ENCODE measurements at regions not wholly inside any gene's neighbourhood (a gene's known extent, or its start where the extent isn't known, plus 50 kb on each side); places are given as distances from the start of the nearest gene placed in this dataset.

GRCh38 chr4:43362875-43363636 is 470.5 kb downstream of the GRXCR1 start:
- intact Hi-C loops (cut with micrococcal nuclease) = no loop called here
- H3K27ac ChIP-seq (ENCODE audit: extremely low read depth, low read depth, low read length) = no peak overlapping the region

GRCh38 chr4:43369036-43369594 is 476.6 kb downstream of the GRXCR1 start:
- Histone ChIP-seq H3K9ac (ENCODE audit: insufficient read depth in 1 of 2, low read depth in 2 of 2, low read length in 2 of 2) (no peak overlapping the region), H3K79me2 (ENCODE audit: control insufficient read depth, insufficient read depth, low read length) (no peaks in the 10 kb centered on the region), H3K27me3 (ENCODE audit: control insufficient read depth in 2 of 2, insufficient read depth in 2 of 2, low read length in 2 of 2) (no peaks in the 10 kb centered on the region), H3K27ac (ENCODE audit: extremely low read depth, low read depth, low read length) (no peak overlapping the region), H3K4me2 (ENCODE audit: insufficient read depth, low read length) (no peak overlapping the region), H3K9me1 (ENCODE audit: control insufficient read depth, insufficient read depth, low read length) (no peaks in the 10 kb centered on the region), H3K4me1 (replicated peaks in 1 of 2; ENCODE audit: control insufficient read depth in 2 of 2, insufficient read depth in 2 of 2, low read length in 2 of 2) (no peaks in the 10 kb centered on the region), H4K20me1 (replicated peaks; ENCODE audit: control insufficient read depth, insufficient read depth, low read length) (no peaks in the 10 kb centered on the region), H2AFZ (ENCODE audit: low read depth, low read length) (no peak overlapping the region), H3K4me3 (no peak overlapping the region), H3K9me3 (replicated peaks; ENCODE audit: control insufficient read depth, insufficient read depth, low read depth, low read length) (no peaks in the 10 kb centered on the region), H3K36me3 (ENCODE audit: control insufficient read depth, insufficient read depth, low read length) (no peaks in the 10 kb centered on the region)
- DNase-seq (ENCODE audit: extremely low read depth in 1 of 4, low spot score in 3 of 4) = no peak
- ChIA-PET CTCF (ENCODE audit: low intra/inter-chr PET ratio) (no interaction called here), POLR2A (no interaction called here)
- no peak for ATAC-seq
- intact Hi-C loops (cut with micrococcal nuclease) (no loop called here), in situ Hi-C loops (cut with MboI) (no loop called here)
- FAIRE-seq = no peak
- 0% methylated on average over 4 of the region's 4 CpGs for WGBS (ENCODE audit: insufficient coverage, low coverage, missing lambda C conversion rate)
- BruUV-seq (replicated peaks) = no TSS peak
- TF ChIP-seq ZNF512 (tag; IDR thresholded peaks at IDR 0.05) (no peak), CREB3L1 (IDR thresholded peaks at IDR 0.05; ENCODE audit: borderline replicate concordance, low read depth) (no peak), ZFPM2 (CRISPR knock-in tag; IDR thresholded peaks at IDR 0.05) (no peak), HINFP (tag; conservative IDR thresholded peaks at IDR 0.05; ENCODE audit: low read depth) (no peak)

More at GRCh38 chr4:43362875-43363636, 470.5 kb downstream of the GRXCR1 start:
- H3K9me3 ChIP-seq (replicated peaks; ENCODE audit: control insufficient read depth, insufficient read depth, low read depth, low read length) = no peaks in the 10 kb centered on the region
- in situ Hi-C loops (cut with MboI) = no loop called here
- no peak overlapping the region for H3K4me2 ChIP-seq (ENCODE audit: insufficient read depth, low read length)
- no peaks in the 10 kb centered on the region for H3K4me1 ChIP-seq (replicated peaks in 1 of 2; ENCODE audit: control insufficient read depth in 2 of 2, insufficient read depth in 2 of 2, low read length in 2 of 2)
- no peak overlapping the region for H3K4me3 ChIP-seq
- POLR2A ChIA-PET = no interaction called here
- TF ChIP-seq ZNF174 (CRISPR knock-in tag; IDR thresholded peaks at IDR 0.05) (no peak), RBM34 (IDR thresholded peaks at IDR 0.05; ENCODE audit: borderline replicate concordance, insufficient read depth, low read length) (no peak), ZNF316 (IDR thresholded peaks at IDR 0.05) (peak; percentile 14; the same call in 1 of the 2 replicates), C11orf30 (IDR thresholded peaks at IDR 0.05; ENCODE audit: low read depth) (0 out of 2 replicates have a peak, but pooled peaks have one; percentile 3), RAD51 (IDR thresholded peaks at IDR 0.05; ENCODE audit: borderline replicate concordance, low read depth) (no peak), MAFG (tag; conservative IDR thresholded peaks at IDR 0.05) (0 out of 2 replicates have a peak, but pooled peaks have one; percentile 13), ZNF77 (CRISPR knock-in tag; IDR thresholded peaks at IDR 0.05) (no peak), NUFIP1 (IDR thresholded peaks at IDR 0.05; ENCODE audit: partially characterized antibody) (no peak)
- DNase-seq (ENCODE audit: extremely low read depth in 1 of 4, low spot score in 3 of 4) = no peak
- no peaks in the 10 kb centered on the region for H4K20me1 ChIP-seq (replicated peaks; ENCODE audit: control insufficient read depth, insufficient read depth, low read length)
- no TSS peak for BruUV-seq (replicated peaks)
- CTCF ChIA-PET (ENCODE audit: low intra/inter-chr PET ratio) = no interaction called here
- H3K9me1 ChIP-seq (ENCODE audit: control insufficient read depth, insufficient read depth, low read length) = no peaks in the 10 kb centered on the region
- no peaks in the 10 kb centered on the region for H3K36me3 ChIP-seq (ENCODE audit: control insufficient read depth, insufficient read depth, low read length)
- no peaks in the 10 kb centered on the region for H3K27me3 ChIP-seq (ENCODE audit: control insufficient read depth in 2 of 2, insufficient read depth in 2 of 2, low read length in 2 of 2)
- H3K9ac ChIP-seq (ENCODE audit: insufficient read depth in 1 of 2, low read depth in 2 of 2, low read length in 2 of 2) = no peak overlapping the region
- H2AFZ ChIP-seq (ENCODE audit: low read depth, low read length) = no peak overlapping the region
- no peak for ATAC-seq
- FAIRE-seq = no peak
- H3K79me2 ChIP-seq (ENCODE audit: control insufficient read depth, insufficient read depth, low read length) = no peaks in the 10 kb centered on the region
- WGBS (ENCODE audit: insufficient coverage, low coverage, missing lambda C conversion rate) = 0% methylated on average over 1 of the region's 1 CpG
